Daoy (cell line): ENCODE measurements at regions not wholly inside any gene's neighbourhood (a gene's known extent, or its start where the extent isn't known, plus 50 kb on each side); places are given as distances from the start of the nearest gene placed in this dataset.

Experiments used
- DNase-seq: peaks from one replicate; pipeline ENCODE4 v3.0.0-alpha.2; 2015; ENCODE audit warnings: low read depth

DNA sequence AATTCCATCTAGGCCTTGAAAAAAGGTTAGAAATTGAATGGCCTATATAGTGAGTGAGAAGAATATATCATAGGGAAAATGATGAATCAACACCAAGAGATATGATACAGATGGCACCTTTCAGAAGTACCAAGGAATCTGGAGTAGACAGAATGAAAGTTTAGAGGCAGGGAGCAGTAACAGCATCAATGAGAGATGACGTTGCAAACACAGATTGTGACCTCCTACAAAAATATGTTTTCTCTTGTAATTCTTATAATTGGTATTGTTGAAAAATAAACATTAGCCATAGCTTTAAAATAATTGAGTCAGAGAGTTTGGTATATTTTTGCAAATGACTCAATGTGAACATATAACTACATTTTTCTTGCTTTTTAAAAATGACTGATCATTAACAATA, 1223.1 kb upstream of the GJE1 start:
- no peak for DNase-seq

DNA sequence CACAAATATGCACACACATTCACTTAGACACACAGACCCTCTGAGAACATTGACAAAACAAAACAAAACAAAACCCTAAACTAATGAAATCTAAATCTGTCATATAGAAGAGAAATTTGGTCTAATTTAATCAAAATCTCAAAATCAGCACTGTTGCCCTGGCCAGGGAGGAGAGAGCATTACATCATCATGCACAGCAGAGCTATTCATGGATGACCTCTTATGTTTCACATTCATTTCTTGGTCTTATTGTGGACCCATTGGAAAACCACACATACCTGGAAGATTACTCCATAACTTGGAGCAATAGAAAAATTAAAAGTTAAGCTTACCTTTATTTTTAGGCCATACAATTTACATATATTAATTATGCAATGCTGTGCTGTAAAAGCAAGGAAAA, 1223.6 kb upstream of the GJE1 start:
- no peak for DNase-seq

DNA sequence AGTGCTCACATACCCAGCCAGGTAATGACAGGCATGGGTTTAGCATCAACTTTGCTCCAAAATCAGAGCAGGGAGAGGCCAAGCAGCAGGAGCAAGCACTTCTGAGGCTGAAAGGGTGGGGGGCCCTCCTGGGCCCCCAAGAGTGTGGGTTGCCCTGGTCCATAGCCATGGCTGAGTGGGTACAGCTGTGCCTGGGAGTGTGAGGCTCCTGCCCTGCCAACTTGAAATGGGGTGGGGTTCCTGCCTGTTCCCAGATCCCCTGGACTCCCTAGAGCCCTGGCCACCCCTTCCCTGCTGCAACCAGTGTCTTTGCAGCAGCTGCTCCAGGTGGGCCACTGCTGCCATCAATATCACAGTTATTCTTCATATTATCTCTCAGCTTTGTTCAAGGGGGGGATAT, 1224.2 kb upstream of the GJE1 start:
- DNase-seq, result no peak

DNA sequence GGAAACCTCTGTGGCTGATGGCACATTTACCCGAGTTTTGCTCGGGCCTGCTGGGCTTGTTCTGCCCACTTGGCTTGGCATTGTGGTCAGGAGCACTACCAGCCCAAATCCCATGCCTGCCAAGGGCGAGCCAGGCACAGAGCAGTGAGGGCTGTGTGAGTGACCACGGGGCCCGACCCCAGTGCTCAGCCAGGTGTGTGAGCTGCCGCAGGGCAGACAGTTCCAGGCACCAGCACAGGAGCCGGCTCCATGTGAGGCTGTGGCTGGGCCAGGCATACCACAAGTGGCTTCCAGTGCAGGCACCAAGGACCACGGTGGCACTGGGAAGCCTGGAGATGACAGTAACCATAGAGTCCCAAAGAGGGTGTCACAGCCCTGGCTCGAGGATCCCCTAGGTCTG, 1225.5 kb upstream of the GJE1 start:
- DNase-seq, result no peak

DNA sequence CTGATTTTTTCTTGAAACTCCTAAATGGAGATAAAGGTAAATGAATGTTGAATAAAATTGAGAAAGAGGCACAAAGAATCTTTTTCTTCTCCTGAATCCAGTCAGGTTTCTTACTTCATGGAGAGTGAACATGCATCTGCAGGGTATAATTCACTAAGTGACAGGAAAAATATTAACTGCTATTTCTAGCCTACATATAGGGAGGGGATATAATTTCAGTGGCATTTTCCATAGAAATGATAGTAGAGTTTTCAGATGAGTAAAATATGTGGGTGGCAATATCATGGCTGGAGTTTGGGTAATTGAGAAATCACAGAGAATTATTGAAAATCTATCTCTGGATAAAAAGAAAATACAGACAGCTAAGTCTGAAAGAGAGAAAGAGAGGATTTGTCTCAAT, 1227.0 kb upstream of the GJE1 start:
- no peak for DNase-seq

DNA sequence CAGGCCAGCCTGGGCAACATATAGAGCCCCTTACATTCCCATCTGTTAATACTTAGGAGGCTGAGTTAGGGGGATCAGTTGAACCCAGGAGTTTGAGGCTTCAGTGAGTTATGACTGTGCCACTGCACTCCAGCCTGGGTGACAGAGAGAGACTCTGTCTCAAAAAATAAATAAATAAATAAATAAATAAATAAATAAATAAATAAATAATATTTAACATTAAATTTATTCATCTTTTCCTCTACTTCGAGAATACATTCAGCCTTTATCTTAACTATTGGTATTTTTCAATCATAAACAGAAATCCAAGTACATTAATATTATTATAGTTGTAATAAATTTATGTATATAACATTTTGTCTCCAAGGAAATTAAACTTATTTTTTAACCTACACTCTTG, 1227.7 kb upstream of the GJE1 start:
- DNase-seq, result no peak

DNA sequence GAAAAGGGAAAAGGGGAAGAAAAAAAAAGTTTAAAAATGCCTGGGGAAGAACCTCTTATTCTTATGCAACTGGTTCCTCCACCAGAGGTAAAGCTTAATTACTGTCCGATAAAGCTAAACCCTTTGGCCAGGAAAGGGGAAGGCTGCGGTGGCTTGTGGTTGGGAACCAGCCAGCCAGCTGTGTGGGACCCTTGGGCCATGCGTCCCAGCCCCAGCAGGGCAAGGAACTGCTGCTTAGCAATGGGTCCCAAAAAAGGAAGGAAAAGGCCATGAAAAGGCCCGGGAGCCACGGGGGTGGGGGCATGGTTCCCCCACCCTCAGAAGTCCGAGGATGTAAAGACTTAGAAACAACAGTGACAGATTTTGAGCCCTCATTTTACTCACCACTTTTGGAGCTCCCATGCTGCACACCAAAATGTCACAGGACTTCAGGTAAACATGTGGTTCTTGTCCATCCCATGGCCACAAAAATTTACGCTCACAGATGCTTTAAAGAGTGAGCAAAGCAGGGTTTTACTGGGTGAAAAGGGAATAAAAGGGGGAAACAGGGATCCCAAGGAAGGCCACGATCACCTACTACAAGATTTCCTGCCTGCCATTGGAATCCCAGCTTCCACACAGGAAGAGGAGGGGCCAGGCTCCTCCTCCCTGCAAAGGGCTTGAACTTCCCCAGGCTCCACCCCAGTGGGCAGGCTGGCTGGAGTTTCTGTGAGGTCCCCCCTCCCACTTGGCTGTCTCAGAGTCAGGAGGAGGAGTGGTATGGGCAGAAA, 1234.7 kb upstream of the GJE1 start:
- DNase-seq, result peak; percentile 87

DNA sequence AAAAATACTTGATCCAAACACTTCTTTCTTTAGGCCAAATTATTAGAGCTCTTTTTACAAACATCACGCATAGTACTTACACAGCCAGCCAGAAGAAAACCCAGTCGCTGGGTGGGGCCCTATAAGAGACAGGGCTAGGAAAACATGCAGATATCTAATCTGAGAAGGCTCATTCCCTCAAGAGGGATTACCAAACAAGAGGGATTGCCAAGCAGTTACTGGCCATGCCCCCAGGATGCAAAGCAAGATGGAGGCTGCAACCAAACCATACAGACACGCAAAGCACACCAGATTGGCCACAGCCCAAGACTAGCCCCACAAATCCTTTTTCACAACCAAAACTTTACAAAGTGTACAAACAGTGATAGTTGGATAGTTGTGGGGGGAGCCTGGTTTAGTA, 1235.4 kb upstream of the GJE1 start:
- DNase-seq, result peak; percentile 59

DNA sequence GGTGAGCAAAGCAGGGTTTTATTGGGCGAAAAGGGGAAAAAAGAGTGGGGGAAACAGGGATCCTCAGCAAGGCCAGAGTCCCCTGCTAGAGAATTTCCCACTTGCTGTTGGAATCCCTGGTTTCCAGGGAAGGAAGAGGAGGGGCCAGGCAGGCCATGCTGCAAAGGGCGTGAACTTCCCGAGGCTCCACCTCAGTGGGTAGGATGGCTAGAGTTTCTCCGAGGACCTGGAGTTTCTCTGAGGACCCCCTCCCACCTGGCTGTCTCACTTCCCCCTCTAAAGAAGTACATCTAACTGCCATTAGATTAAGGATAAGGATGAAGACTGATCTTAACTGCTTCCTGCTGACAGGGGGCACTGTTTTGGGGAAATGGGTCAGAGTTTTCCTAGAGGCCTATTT, 1239.3 kb upstream of the GJE1 start:
- no peak for DNase-seq

DNA sequence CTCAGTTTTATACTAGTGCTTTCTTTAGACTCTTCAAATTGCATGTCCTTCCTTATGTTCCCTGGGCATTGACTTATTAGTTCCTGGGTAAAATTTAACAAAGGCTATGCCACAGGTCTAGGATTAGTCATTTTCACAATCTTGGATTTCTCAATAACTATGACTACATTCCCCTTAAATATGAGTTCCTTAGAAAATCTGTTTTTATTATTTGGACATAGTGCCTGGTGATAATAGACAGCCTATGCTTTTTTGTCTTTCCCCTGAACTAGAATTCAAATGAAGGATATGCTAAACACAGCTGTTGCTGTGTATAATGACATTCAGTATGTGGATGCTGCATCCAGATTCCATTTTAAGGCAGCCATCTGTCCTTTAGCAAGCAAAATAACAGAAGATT, 1252.8 kb upstream of the GJE1 start:
- DNase-seq, result no peak

DNA sequence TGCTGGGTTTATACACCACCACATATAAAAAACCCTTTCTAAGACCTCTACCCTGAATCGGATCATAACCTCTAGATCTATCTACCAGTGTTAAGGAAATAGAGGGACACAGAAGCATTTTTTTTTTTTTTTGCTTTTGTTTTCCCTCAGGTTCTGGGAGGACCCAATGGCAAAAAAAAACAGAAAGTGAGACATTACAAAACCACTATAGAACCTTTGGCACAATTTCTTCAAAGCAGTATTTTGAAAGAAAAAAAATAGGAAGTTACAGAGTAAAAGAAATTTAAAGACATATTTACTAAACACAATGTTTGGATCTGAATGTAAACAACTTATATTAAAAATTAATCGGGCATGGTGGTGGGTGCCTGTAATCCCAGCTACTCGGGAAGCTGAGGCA, 1258.7 kb upstream of the GJE1 start:
- DNase-seq, result no peak

DNA sequence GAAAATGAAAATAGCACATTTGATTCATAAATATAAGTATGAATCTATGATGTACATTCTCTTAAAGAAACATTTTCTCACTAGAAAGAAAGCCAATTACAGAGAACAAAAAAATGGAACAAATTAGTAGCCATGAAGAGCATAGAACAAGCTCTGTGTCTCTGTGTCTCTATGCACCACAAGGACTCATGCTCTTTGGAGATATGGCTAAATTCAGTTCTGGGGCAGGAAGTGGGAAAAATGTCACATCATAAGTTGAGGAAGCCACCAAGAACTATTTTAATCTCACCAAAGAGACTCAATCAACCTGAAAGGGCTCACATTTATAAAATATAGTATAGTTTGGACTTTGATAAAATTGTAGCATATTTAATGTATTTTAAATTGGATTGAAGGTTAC, 1259.8 kb upstream of the GJE1 start:
- no peak for DNase-seq

DNA sequence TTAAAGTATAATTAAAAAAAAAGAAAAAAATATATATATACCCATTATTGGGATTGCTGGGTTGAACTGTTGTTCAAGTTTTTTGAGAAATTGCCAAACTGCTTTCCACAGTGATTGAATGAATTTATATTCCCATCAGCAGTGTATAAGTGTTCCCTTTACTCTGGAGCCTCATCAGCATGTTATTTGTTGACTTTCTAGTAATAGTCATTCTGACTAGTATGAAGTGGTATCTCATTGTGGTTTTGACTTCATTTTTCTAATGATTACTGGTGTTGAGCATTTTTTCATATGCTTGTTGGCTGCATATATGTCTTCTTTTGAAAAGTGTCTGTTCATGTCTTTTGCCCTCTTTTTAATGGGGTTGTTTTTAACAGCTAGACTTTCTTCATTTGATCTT, 1260.8 kb upstream of the GJE1 start:
- DNase-seq, result peak; percentile 18

DNA sequence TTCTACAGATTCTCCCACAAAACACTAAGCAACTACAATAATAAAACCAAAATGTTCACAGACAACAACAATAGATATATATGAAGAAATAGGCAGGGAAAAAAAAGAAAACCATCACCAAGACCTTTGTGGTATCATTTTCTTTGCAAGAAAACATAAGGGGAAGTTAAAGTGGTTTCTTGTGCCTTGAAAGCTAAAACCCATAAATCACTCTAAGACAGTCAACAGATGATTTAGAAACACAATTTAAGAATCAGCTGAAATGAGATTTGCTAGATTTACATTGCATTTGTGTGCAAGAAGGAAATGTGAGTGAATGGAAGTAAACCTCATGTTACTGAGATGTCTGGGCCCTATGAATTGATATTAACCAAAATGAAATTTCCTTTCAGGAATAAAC, 1265.4 kb upstream of the GJE1 start:
- no peak for DNase-seq

DNA sequence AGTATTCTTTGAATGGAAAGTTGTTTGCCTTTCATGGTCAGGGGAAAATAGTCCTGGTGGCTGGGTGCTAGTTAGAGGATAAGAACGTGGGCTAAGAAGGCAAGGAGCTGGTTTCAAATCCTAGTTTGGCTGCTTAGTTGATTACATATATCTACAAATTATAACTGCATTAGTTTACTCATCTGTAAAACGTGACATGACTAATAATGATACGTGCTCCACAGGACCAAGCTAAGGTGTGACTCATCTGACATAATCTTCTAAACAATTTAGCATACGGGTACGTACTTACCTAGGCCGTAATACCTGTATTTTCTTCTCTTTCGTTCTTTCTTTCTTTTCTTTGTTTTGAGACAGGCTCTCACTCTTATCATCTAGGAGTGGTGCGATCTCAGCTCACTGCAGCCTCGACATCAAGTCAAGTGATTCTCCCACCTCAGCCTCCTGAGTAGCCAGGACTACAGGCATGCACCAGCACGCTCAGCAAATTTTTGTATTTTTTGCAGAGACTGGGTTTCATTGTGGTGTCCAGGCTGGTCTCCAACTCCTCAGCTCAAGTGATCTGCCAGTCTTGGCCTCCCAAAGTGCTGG, 1274.2 kb upstream of the GJE1 start:
- DNase-seq, result peak; percentile 15

DNA sequence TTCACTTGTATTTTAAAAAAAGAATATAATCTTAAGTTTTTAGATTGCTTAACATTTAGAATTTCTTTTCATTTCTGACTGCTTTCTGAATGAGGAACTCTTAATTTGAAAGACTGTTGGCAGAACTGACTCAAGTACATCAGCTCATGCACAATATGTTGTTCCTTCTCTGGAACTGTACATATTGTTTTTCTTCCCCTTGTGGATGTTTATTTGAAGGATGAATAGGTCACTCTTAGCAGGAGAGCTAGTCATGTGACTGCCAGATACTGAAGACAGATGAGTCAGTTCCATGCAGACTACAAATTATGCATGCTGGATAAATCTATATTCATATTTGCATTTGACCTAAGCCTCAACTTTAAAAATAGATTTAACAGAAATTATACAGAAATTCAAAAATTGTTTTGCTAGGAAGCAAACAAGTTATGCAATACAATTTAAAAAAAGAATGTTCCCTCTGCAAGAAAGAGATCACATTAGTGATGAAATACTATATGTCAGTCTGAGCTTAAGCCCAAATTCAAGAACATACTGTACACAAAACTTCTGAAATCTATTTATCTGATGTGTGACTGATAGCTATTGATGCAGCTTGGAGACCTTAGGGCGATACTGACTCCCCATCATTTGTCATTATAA, 1274.9 kb upstream of the GJE1 start:
- peak; percentile 65 for DNase-seq

DNA sequence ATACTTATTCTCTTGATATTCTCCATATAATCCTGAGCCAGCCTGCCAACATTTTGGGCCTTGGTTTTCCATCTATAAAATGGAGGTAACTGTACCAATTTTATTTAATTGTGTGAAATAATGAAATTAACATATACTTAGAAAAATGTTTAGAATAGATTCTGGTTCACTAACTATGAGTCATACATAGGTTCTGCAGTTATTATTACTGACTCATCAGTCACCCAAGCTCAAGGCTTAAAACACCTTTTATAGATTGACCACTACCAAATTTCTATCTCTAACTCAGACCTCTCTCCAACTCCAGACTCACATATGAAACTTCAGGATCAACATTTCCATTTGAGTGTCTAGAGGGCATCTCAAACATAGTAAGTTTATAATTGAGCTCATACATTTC, 1277.2 kb upstream of the GJE1 start:
- DNase-seq, result no peak

DNA sequence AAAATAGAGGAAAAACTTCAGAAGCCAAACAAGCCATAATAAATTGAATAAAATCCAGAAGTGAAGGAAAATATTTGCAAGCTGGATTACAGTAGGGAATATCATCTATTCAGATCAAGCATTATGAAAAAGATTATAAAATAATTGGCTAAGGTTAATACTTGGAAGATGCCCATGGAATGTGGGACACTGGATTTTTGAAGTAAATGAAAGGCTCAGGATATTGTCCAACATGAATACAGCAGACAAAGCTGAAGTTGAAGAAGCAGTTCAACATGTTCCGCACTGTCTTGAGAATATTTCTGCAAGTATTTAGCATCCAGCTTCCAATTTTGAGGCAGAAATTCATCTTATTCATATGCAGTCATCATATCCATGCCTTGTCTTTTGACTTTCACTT, 1278.4 kb upstream of the GJE1 start:
- no peak for DNase-seq

DNA sequence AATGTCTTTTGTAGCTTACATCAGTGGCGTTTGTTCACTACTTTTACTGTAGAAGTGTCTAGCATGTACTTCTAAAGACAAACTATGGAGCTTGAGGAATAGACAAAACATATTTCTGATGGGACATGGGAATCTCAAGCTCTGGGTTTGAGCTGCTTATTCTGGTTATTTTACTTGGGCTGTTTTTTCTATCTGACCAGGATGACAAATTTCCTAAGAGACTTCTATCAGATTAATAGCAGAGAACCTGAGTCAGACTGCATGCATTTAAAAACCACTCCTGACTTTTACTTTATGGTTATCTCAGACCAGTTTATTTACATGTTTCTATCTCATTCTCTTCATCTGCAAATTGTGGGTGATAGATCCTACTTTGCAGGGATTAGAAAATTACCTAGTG, 1282.3 kb upstream of the GJE1 start:
- DNase-seq, result peak; percentile 12

DNA sequence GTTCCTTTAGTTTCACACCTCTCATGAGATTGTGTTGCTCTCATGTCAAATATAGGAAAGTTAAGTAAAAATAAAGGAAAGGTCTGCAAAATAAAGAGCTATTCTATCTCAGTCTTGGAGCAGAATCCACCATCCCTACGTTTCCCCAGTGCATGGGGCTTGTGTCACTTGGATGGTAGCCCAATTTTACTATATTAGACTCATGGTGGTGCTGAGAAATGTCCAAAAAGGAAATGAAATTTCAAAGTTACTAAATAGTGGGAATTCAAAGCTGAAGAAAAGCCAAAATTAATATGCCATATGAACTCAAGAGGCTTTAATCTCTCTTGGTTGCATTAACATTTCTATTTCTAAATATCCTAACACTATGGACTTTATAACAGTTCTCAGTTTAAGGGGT, 1283.3 kb upstream of the GJE1 start:
- no peak for DNase-seq

DNA sequence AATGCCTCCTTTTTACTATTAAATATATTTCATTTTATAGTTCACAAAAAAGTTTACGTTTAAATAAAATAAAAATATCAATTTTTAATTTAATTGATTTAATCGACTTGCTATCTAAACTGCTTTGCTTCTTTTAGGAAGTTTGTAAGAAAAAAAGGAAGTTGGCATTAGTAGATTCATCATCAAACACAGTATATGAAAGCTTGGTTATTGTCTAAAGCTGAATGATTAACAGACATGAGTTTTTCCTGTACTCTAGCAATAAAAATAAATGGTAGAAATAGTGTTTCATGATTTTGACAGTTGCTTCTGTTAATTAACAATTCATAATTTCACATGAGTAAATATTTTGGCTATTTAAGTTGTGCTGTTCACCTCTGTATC, 1285.5 kb upstream of the GJE1 start:
- DNase-seq, result no peak

DNA sequence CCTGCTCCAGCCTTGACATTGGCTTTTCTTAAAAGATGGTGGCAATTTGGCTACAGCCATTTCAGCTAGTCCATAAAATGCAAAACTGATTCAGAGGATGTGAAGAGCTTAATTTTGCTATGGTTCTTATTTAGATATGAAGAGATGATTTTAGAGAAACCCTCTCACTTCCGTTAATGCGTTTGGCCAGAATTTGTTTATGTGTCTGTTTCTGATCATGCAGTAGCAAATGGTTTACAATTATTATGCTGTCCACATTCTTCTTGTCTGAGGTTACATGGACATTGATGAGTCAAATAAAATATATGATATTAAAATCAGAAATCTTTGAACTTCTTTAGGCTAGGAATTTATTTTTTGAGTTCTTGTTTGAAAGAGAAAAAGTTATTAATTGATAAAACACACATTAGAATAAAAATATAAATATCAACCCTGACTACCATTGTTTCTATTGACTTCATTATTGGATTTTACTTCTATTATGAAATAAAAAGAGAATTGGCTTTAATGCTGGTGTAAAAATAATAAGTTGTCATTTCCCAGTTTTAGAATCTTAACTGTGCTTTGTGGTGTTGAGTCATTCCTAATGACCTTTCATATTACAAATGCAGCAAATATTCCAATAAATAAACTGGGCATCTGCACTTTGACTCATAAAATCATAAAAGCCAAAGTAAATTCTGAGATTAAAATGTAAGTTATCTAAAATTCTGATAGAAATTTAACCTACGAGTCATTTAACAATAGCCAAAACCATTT, 1286.0 kb upstream of the GJE1 start:
- no peak for DNase-seq

DNA sequence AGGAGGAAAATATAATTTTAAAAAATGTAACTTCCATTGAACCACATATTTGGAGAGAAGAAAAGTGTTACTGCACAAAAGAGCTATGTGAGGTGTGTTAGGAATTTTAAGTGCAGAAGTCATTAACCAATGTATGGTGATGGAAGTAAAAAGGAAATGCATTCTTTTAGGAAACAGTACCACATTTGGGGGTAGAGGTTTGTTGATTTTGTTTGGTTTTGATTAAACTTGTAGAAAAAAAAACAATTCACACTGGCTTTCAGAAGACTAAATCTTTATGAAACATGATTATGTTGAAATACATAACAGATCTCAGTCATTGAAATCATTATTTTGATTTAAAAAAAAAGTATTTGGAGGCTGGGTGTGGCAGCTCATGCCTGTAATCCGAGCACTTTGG, 1287.0 kb upstream of the GJE1 start:
- no peak for DNase-seq
